Tibial nerve (tissue), 3 donors: ENCODE measurements at regions not wholly inside any gene's neighbourhood (a gene's known extent, or its start where the extent isn't known, plus 50 kb on each side); places are given as distances from the start of the nearest gene placed in this dataset.

Experiments
- CTCF ChIP-seq, 5 experiments: fragments of 200-600 bp in 3 of 5; fragments of 450-650 bp in 2 of 5; sonication (generic) in 3 of 5; IDR thresholded peaks; one replicate each; pipeline ENCODE4 v1.5.1; 2016 to 2019; ENCODE audit warnings: antibody characterized with exemption in 5 of 5, mild to moderate bottlenecking in 3 of 5, moderate library complexity in 2 of 5
- POLR2A ChIP-seq, 2 donors: fragments of 450-650 bp; IDR thresholded peaks; one replicate each; pipeline ENCODE4 v1.6.1; 2017; ENCODE audit warnings: antibody characterized with exemption in 2 of 2, mild to moderate bottlenecking in 2 of 2, moderate library complexity in 2 of 2

GRCh38 chr4:100736641-100737451 lies 219.0 kb upstream of the EMCN start:
- TF ChIP-seq CTCF (IDR thresholded peaks at IDR 0.05): no peak
- no peak for TF ChIP-seq POLR2A (IDR thresholded peaks at IDR 0.05)
